HL-60 (cell line): ENCODE measurements at regions not wholly inside any gene's neighbourhood (a gene's known extent, or its start where the extent isn't known, plus 50 kb on each side); places are given as distances from the start of the nearest gene placed in this dataset.

ENCODE experiments used
- DNase-seq, 2 experiments: peaks; one replicate each; pipeline ENCODE4 v3.0.0-alpha.2; 2010 to 2020; ENCODE audit warnings: low read depth in 1 of 2, low spot score in 1 of 2
- H3K27ac ChIP-seq: fragments of 250-450 bp; sonication (Bioruptor Pico); replicated peaks from 2 replicates; pipeline ENCODE4 v1.5.1; 2020; ENCODE audit warnings: mild to moderate bottlenecking, moderate library complexity
- H3K27me3 ChIP-seq: fragments of 250-450 bp; sonication (Bioruptor Pico); 2 replicates; pipeline ENCODE4 v1.5.1; 2021; ENCODE audit warnings: mild to moderate bottlenecking, moderate library complexity; ENCODE audit not compliant: insufficient read depth, poor library complexity, severe bottlenecking
- H3K4me3 ChIP-seq: replicated peaks from 2 replicates; pipeline ENCODE4 v1.5.1; 2011; ENCODE audit warnings: mild to moderate bottlenecking, control low read depth, low read length; ENCODE audit not compliant: insufficient read depth
- CTCF ChIP-seq: IDR thresholded peaks from one replicate; pipeline ENCODE4 v1.5.1; 2011; ENCODE audit warnings: low read length, control low read depth, inconsistent platforms; ENCODE audit not compliant: insufficient read depth
- GABPA ChIP-seq: IDR thresholded peaks from 2 replicates; pipeline ENCODE4 v1.6.1; 2012; ENCODE audit warnings: low read depth
- POLR2AphosphoS5 ChIP-seq: IDR thresholded peaks from 2 replicates; pipeline ENCODE4 v1.6.1; 2012; ENCODE audit warnings: low read depth
- REST ChIP-seq: IDR thresholded peaks from 2 replicates; pipeline ENCODE4 v1.6.1; 2012; ENCODE audit warnings: low read depth; ENCODE audit not compliant: insufficient replicate concordance
- SPI1 ChIP-seq: IDR thresholded peaks from 2 replicates; pipeline ENCODE4 v1.6.1; 2012; ENCODE audit warnings: low read depth, mild to moderate bottlenecking, borderline replicate concordance

DNA sequence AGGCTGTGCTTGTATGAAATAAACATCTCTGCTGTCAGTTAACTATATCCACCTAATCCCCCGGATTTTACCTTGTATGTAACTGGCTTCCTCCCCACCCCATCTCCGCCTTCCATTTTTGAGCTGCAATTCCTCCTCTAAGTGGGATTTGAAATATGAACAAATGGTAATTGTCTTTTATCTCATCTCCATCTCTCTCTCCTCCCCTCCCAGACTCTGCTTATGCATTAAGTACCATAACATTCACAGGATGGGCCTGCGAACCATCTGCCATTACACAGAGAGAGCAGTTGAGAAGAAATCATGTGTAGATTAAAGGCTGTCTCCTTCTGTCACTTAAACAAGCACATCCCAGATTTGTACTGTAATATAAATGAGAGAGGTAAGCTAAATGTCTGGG, 1169.9 kb downstream of the TYW1 start:
- Histone ChIP-seq H3K27ac (no peak overlapping the region), H3K4me3 (no peak overlapping the region), H3K27me3 (no peaks in the 10 kb centered on the region)
- TF ChIP-seq SPI1 (no peak), REST (no peak), CTCF (no peak), GABPA (no peak), POLR2AphosphoS5 (no peak)
- no peak for DNase-seq

GRCh38 chr7:68173513-68173912, 1176.9 kb downstream of the TYW1 start:
- no peak overlapping the region for H3K27ac ChIP-seq
- no peak for TF ChIP-seq POLR2AphosphoS5
- no peak for TF ChIP-seq GABPA
- TF ChIP-seq SPI1 = no peak
- no peak for TF ChIP-seq CTCF
- TF ChIP-seq REST = no peak
- DNase-seq = no peak
- no peak overlapping the region for H3K4me3 ChIP-seq
- no peaks in the 10 kb centered on the region for H3K27me3 ChIP-seq

GRCh38 chr7:68176974-68177373, 1180.3 kb downstream of the TYW1 start:
- TF ChIP-seq GABPA (no peak), REST (no peak), CTCF (peak; percentile 23), POLR2AphosphoS5 (no peak)
- Histone ChIP-seq H3K4me3 (no peak overlapping the region), H3K27me3 (no peaks in the 10 kb centered on the region), H3K27ac (no peak overlapping the region)
- DNase-seq = peak; percentile 3 to 39
